HL-60 (cell line): ENCODE measurements at regions not wholly inside any gene's neighbourhood (a gene's known extent, or its start where the extent isn't known, plus 50 kb on each side); places are given as distances from the start of the nearest gene placed in this dataset.

Experiments used
- DNase-seq, 2 experiments: peaks; one replicate each; pipeline ENCODE4 v3.0.0-alpha.2; 2010 to 2020; ENCODE audit warnings: low read depth in 1 of 2, low spot score in 1 of 2
- H3K27ac ChIP-seq: fragments of 250-450 bp; sonication (Bioruptor Pico); replicated peaks from 2 replicates; pipeline ENCODE4 v1.5.1; 2020; ENCODE audit warnings: mild to moderate bottlenecking, moderate library complexity
- H3K27me3 ChIP-seq: fragments of 250-450 bp; sonication (Bioruptor Pico); 2 replicates; pipeline ENCODE4 v1.5.1; 2021; ENCODE audit warnings: mild to moderate bottlenecking, moderate library complexity; ENCODE audit not compliant: insufficient read depth, poor library complexity, severe bottlenecking
- H3K4me3 ChIP-seq: replicated peaks from 2 replicates; pipeline ENCODE4 v1.5.1; 2011; ENCODE audit warnings: mild to moderate bottlenecking, control low read depth, low read length; ENCODE audit not compliant: insufficient read depth
- CTCF ChIP-seq: IDR thresholded peaks from one replicate; pipeline ENCODE4 v1.5.1; 2011; ENCODE audit warnings: low read length, control low read depth, inconsistent platforms; ENCODE audit not compliant: insufficient read depth
- GABPA ChIP-seq: IDR thresholded peaks from 2 replicates; pipeline ENCODE4 v1.6.1; 2012; ENCODE audit warnings: low read depth
- POLR2AphosphoS5 ChIP-seq: IDR thresholded peaks from 2 replicates; pipeline ENCODE4 v1.6.1; 2012; ENCODE audit warnings: low read depth
- REST ChIP-seq: IDR thresholded peaks from 2 replicates; pipeline ENCODE4 v1.6.1; 2012; ENCODE audit warnings: low read depth; ENCODE audit not compliant: insufficient replicate concordance
- SPI1 ChIP-seq: IDR thresholded peaks from 2 replicates; pipeline ENCODE4 v1.6.1; 2012; ENCODE audit warnings: low read depth, mild to moderate bottlenecking, borderline replicate concordance

- Histone ChIP-seq H3K27ac (no peak overlapping the region), H3K27me3 (no peaks in the 10 kb centered on the region), H3K4me3 (no peak overlapping the region)
- DNase-seq: no peak
- TF ChIP-seq CTCF (no peak), SPI1 (no peak), GABPA (no peak), POLR2AphosphoS5 (no peak), REST (no peak)
These were observed 215.1 kb upstream of the BLID start for GRCh38 chr11:122331079-122331478.

GRCh38 chr11:122330279-122330965 lies 214.4 kb upstream of the BLID start:
- Histone ChIP-seq H3K27ac (no peak overlapping the region), H3K27me3 (no peaks in the 10 kb centered on the region), H3K4me3 (no peak overlapping the region)
- peak in 1 of 2 experiments; percentile 12 for DNase-seq
- TF ChIP-seq CTCF: no peak
- TF ChIP-seq GABPA: no peak
- TF ChIP-seq REST: no peak
- TF ChIP-seq POLR2AphosphoS5: no peak
- TF ChIP-seq SPI1: no peak

- TF ChIP-seq CTCF (no peak), SPI1 (no peak), GABPA (no peak), REST (no peak), POLR2AphosphoS5 (no peak)
- H3K27me3 ChIP-seq: no peaks in the 10 kb centered on the region
- DNase-seq: no peak
- no peak overlapping the region for H3K4me3 ChIP-seq
- no peak overlapping the region for H3K27ac ChIP-seq
These were observed 211.5 kb upstream of the BLID start for GRCh38 chr11:122327528-122327927.
